ENCODE measurements at regions not wholly inside any gene's neighbourhood (a gene's known extent, or its start where the extent isn't known, plus 50 kb on each side); places are given as distances from the start of the nearest gene placed in this dataset.

DNA sequence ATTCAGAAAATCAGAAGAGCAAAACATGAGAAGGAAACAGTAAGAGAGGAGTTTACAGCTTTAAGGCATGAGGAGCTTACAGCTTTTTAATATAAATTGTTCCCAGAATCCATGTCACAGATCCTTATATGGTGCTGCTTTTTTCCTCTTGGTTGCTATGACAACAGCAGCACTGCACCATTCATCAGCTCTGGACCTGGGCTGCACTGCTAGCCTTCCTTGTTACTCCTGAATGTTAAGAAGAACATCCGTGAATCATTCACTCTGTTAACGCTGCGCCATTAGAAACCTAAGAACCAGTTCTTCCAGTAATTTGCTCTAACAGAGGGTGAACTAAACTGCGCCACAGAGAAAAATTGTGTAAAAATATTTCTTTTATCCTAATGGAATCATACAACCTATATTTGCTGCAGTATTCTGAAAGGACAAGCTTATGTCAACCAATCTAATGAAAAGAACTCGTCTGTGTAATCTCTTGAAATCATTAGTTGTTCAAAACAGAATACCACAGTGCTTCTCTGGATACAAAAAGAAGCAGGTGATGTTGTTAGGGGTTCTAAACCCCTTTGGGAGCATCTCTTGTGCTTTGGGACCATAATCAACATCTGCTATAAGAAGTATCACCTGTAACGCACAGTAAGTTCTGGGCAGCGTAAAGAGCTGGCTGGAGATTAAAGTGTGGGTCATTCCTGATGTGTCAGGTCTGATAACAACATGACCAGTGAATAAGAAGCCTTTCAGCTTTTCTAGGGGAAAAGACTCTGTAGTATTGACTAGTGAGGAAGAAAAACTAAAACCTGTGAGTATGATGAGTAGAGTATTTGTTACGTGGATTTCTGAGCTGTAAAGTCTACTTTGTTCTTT lies 151.2 kb downstream of the TANC2 start:
- TF ChIP-seq, protein P1, sequence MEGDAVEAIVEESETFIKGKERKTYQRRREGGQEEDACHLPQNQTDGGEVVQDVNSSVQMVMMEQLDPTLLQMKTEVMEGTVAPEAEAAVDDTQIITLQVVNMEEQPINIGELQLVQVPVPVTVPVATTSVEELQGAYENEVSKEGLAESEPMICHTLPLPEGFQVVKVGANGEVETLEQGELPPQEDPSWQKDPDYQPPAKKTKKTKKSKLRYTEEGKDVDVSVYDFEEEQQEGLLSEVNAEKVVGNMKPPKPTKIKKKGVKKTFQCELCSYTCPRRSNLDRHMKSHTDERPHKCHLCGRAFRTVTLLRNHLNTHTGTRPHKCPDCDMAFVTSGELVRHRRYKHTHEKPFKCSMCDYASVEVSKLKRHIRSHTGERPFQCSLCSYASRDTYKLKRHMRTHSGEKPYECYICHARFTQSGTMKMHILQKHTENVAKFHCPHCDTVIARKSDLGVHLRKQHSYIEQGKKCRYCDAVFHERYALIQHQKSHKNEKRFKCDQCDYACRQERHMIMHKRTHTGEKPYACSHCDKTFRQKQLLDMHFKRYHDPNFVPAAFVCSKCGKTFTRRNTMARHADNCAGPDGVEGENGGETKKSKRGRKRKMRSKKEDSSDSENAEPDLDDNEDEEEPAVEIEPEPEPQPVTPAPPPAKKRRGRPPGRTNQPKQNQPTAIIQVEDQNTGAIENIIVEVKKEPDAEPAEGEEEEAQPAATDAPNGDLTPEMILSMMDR (conservative IDR thresholded peaks at IDR 0.05), result no peak
- peak overlapping the region; percentile 65 for H3K27ac ChIP-seq

DNA sequence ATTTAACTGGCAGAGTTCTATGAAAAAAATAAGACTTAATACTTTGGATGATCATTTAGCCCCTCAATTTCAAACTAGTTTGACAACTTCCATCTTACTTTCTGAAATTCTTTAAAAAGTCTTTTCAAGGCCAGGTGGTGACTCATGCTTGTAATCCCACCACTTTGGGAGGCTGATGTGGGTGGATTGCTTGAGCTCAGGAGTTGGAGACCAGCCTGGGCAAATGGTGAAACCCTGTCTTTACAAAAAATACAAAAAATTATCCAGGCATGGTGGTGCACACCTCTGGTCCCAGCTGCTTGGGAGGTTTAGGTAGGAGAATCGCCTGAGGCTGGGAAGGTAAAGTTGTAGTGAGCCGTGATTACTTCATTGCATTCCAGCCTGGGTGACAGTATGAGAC lies 154.4 kb downstream of the TANC2 start:
- TF ChIP-seq, protein P1 (conservative IDR thresholded peaks at IDR 0.05), result no peak
- H3K27ac ChIP-seq, result no peak overlapping the region

DNA sequence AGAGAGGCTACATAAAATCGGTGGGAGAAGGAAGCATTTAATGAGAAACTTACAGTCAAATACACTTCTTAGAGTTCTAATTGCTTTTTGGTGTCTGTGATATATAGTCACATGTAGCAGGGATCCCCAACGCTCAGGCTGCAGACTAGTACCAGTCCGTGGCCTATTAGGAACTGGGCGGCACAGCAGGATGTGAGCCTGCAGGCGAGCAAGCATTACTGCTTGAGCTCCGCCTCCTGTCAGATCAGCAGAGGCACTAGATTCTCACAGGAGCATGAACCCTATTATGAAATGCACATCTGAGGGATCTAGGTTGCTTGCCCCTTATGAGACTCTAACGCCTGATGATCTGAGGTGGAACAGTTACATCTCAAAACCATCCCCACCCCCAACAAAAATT lies 158.5 kb downstream of the TANC2 start:
- no peak overlapping the region for H3K27ac ChIP-seq
- TF ChIP-seq, protein P1 (conservative IDR thresholded peaks at IDR 0.05), result no peak

DNA sequence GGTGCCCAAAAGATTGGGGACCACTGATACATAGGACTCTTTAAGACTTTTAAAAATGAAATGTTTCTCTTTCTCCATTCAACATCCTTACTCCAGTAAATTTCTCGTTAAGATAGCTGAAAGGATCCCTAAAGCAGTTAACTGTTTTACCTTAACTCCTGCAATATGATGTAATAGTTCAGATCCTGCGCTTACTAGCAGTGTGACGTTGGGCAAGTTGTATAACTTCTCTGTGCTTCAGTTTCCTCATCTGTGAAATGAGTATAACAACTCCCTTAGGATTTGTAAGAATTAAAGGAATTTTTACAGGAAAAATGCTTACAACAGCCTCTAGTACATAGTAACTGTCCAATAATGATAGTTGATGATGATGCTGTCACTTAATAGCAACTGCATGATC lies 158.9 kb downstream of the TANC2 start:
- TF ChIP-seq, protein P1 (conservative IDR thresholded peaks at IDR 0.05), result no peak
- no peak overlapping the region for H3K27ac ChIP-seq

DNA sequence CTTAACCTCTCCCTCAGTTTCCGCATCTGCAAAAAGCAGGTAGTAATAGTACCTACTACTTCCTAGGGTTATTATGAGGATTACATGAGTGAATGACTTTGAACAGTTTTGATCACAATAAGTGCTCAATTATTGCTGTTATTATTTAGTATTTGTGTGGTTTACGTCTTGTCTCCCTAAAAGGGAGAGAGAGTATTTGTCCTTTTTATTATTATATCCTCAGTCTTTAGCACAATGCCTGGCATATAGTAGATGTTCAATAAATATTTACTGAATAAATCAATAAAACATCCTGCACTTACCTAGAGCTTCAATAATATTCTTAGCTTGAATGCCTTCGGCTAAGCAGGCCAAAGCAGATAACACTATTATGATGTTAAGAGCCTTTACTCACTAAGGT lies 160.0 kb downstream of the TANC2 start:
- H3K27ac ChIP-seq, result no peak overlapping the region
- TF ChIP-seq, protein P1 (conservative IDR thresholded peaks at IDR 0.05), result no peak

DNA sequence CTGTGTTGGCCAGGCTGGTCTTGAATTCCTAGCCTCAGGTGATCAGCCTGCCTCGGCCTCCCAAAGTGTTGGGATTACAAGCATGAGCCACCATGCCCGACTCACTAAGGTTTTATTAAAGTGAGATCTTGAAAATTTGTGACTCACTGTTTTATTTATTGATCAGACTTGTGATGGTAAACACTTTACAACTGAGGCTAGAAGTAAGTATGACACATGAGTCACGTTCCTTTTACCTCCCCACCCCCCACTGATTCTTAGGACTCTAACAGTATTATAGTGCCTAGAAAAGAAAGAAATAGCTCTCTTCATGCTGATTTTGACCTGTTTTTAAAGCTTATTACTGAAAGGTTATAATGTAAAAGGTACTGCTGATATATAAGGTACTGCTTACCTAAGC lies 160.6 kb downstream of the TANC2 start:
- TF ChIP-seq, protein P1 (conservative IDR thresholded peaks at IDR 0.05), result no peak
- H3K27ac ChIP-seq, result no peak overlapping the region

DNA sequence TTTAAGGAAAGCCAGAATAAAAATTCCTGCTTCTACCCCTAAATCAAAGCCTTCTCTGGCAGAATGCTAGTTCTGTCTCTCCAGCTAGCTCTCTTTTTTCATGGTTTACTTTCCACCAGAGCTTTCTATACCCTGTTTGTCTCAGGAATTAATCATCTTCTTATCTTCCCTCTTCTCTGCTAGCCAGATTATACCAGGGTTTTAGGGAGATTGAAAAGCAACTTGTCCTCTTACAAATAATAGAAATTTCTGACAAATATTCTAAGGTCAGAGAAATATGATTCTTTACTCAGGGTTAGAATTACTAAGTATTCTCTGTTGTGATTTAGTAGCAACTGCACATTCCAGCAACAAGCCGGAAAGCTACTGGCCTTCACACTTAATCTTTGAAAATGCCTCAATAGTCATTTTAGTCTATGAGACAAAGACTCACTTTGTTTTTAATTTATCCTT lies 166.4 kb downstream of the TANC2 start:
- H3K27ac ChIP-seq, result no peak overlapping the region
- TF ChIP-seq, protein P1 (conservative IDR thresholded peaks at IDR 0.05), result no peak
